RWPE2 (cell line): ENCODE measurements at regions not wholly inside any gene's neighbourhood (a gene's known extent, or its start where the extent isn't known, plus 50 kb on each side); places are given as distances from the start of the nearest gene placed in this dataset.

Source experiments
- ATAC-seq: fragments of 200-7000 bp; cut with Tn5 transposase; 3 replicates; pipeline ENCODE4 v1.9.1; 2021; ENCODE audit warnings: low read depth
- DNase-seq: peaks from one replicate; pipeline ENCODE4 v3.0.0-alpha.2; 2020; ENCODE audit warnings: low spot score
- H3K27ac ChIP-seq: fragments of 450-650 bp; 2 replicates; pipeline ENCODE4 v1.5.1; 2017; ENCODE audit warnings: mild to moderate bottlenecking; ENCODE audit not compliant: poor library complexity, severe bottlenecking
- H3K27me3 ChIP-seq: fragments of 250-450 bp; sonication (Bioruptor Pico); 2 replicates; pipeline ENCODE4 v1.5.1; 2021; ENCODE audit warnings: mild to moderate bottlenecking, moderate library complexity; ENCODE audit not compliant: insufficient read depth, poor library complexity, severe bottlenecking
- H3K36me3 ChIP-seq: fragments of 250-450 bp; sonication (Bioruptor Pico); 2 replicates; pipeline ENCODE4 v1.5.1; 2020; ENCODE audit warnings: low read depth, mild to moderate bottlenecking, moderate library complexity
- H3K4me1 ChIP-seq: fragments of 250-450 bp; sonication (Bioruptor Pico); 2 replicates; pipeline ENCODE4 v1.5.1; 2021; ENCODE audit warnings: mild to moderate bottlenecking, moderate library complexity; ENCODE audit not compliant: insufficient read depth, poor library complexity, severe bottlenecking
- H3K4me3 ChIP-seq: fragments of 250-450 bp; sonication (Bioruptor Pico); 2 replicates; pipeline ENCODE4 v1.5.1; 2021; ENCODE audit warnings: mild to moderate bottlenecking, moderate library complexity; ENCODE audit not compliant: severe bottlenecking
- H3K9me3 ChIP-seq: fragments of 250-450 bp; sonication (Bioruptor Pico); 2 replicates; pipeline ENCODE4 v1.5.1; 2021; ENCODE audit warnings: mild to moderate bottlenecking, moderate library complexity; ENCODE audit not compliant: severe bottlenecking
- CTCF ChIP-seq: fragments of 450-650 bp; IDR thresholded peaks from one replicate; pipeline ENCODE4 v1.5.1; 2017; ENCODE audit warnings: mild to moderate bottlenecking, moderate library complexity; ENCODE audit not compliant: poor library complexity, severe bottlenecking

- no peaks in the 10 kb centered on the region for H3K4me1 ChIP-seq
- no peak overlapping the region for H3K4me3 ChIP-seq
- no peaks in the 10 kb centered on the region for H3K36me3 ChIP-seq
- no peak for ATAC-seq
- no peak for TF ChIP-seq CTCF
- no peak overlapping the region for H3K27ac ChIP-seq
- H3K9me3 ChIP-seq: no peaks in the 10 kb centered on the region
- DNase-seq: no peak
- no peaks in the 10 kb centered on the region for H3K27me3 ChIP-seq
Observed at GRCh38 chr5:118095115-118095514, 893.2 kb downstream of the DTWD2 start.

GRCh38 chr5:118088448-118088847, 899.9 kb downstream of the DTWD2 start:
- Histone ChIP-seq H3K27ac (no peak overlapping the region), H3K4me1 (no peaks in the 10 kb centered on the region), H3K9me3 (no peaks in the 10 kb centered on the region), H3K4me3 (no peak overlapping the region), H3K36me3 (no peaks in the 10 kb centered on the region), H3K27me3 (no peaks in the 10 kb centered on the region)
- DNase-seq (no peak), ATAC-seq (no peak)
- TF ChIP-seq CTCF: no peak

- Histone ChIP-seq H3K27me3 (no peaks in the 10 kb centered on the region), H3K9me3 (no peaks in the 10 kb centered on the region), H3K4me1 (no peaks in the 10 kb centered on the region), H3K36me3 (no peaks in the 10 kb centered on the region), H3K4me3 (no peak overlapping the region), H3K27ac (no peak overlapping the region)
- no peak for ATAC-seq
- DNase-seq: no peak
- TF ChIP-seq CTCF: no peak
Observed at GRCh38 chr5:118076490-118076889, 911.9 kb downstream of the DTWD2 start.

- DNase-seq: no peak
- H3K9me3 ChIP-seq: peaks cover 3% of the 10 kb centered on the region
- H3K4me3 ChIP-seq: no peak overlapping the region
- H3K27me3 ChIP-seq: no peaks in the 10 kb centered on the region
- no peaks in the 10 kb centered on the region for H3K4me1 ChIP-seq
- TF ChIP-seq CTCF: no peak
- H3K27ac ChIP-seq: no peak overlapping the region
- H3K36me3 ChIP-seq: no peaks in the 10 kb centered on the region
- no peak for ATAC-seq
Observed at GRCh38 chr5:118070041-118070440, 918.3 kb downstream of the DTWD2 start.

GRCh38 chr5:118069452-118069851, 918.9 kb downstream of the DTWD2 start:
- ATAC-seq (no peak), DNase-seq (no peak)
- Histone ChIP-seq H3K4me1 (no peaks in the 10 kb centered on the region), H3K9me3 (peaks cover 3% of the 10 kb centered on the region), H3K27ac (no peak overlapping the region), H3K4me3 (no peak overlapping the region), H3K36me3 (no peaks in the 10 kb centered on the region), H3K27me3 (no peaks in the 10 kb centered on the region)
- no peak for TF ChIP-seq CTCF
